ENCODE measurements at regions not wholly inside any gene's neighbourhood (a gene's known extent, or its start where the extent isn't known, plus 50 kb on each side); places are given as distances from the start of the nearest gene placed in this dataset.

- peak; percentile 41 for DNase-seq (ENCODE audit: low spot score)
- Histone ChIP-seq H3K4me1 (ENCODE audit: insufficient read depth, low read length, poor library complexity, severe bottlenecking) (peaks cover 21% of the 10 kb centered on the region), H3K4me3 (ENCODE audit: low read depth, low read length, poor library complexity, severe bottlenecking) (no peak overlapping the region), H3K27me3 (replicated peaks; ENCODE audit: insufficient read depth, low read depth, low read length, poor library complexity) (peaks cover 14% of the 10 kb centered on the region), H3K9me3 (ENCODE audit: low read depth, low read length, poor library complexity, severe bottlenecking) (no peaks in the 10 kb centered on the region), H3K36me3 (ENCODE audit: insufficient read depth, low read length, poor library complexity, severe bottlenecking) (no peaks in the 10 kb centered on the region), H3K27ac (ENCODE audit: low read depth, low read length, poor library complexity, severe bottlenecking) (no peak overlapping the region)
- TF ChIP-seq CTCF (conservative IDR thresholded peaks at IDR 0.05; ENCODE audit: low read depth, low read length) (no peak), EZH2 (IDR thresholded peaks at IDR 0.05; ENCODE audit: borderline replicate concordance, low read depth, low read length, poor library complexity, severe bottlenecking) (no peak)
- ChIA-PET CTCF (no interaction called here), POLR2A (ENCODE audit: low non-redundant PET) (no interaction called here)
- intact Hi-C loops (cut with micrococcal nuclease; ENCODE audit: unreplicated experiment): no loop called here
- BruUV-seq (replicated peaks): no TSS peak
Measured at GRCh38 chr1:219271818-219272535, 98.3 kb downstream of the LYPLAL1 start.

GRCh38 chr1:219269171-219269570, 95.5 kb downstream of the LYPLAL1 start:
- DNase-seq (ENCODE audit: low spot score): no peak

GRCh38 chr1:219266524-219266923, 92.8 kb downstream of the LYPLAL1 start:
- POLR2A ChIA-PET (ENCODE audit: low non-redundant PET): no interaction called here
- no TSS peak for BruUV-seq (replicated peaks)
- CTCF ChIA-PET: no interaction called here
- Histone ChIP-seq H3K4me3 (ENCODE audit: low read depth, low read length, poor library complexity, severe bottlenecking) (no peak overlapping the region), H3K27ac (ENCODE audit: low read depth, low read length, poor library complexity, severe bottlenecking) (no peak overlapping the region), H3K9me3 (ENCODE audit: low read depth, low read length, poor library complexity, severe bottlenecking) (peaks cover 2% of the 10 kb centered on the region), H3K36me3 (ENCODE audit: insufficient read depth, low read length, poor library complexity, severe bottlenecking) (no peaks in the 10 kb centered on the region), H3K27me3 (replicated peaks; ENCODE audit: insufficient read depth, low read depth, low read length, poor library complexity) (peaks cover 9% of the 10 kb centered on the region), H3K4me1 (ENCODE audit: insufficient read depth, low read length, poor library complexity, severe bottlenecking) (peaks cover 4% of the 10 kb centered on the region)
- no peak for DNase-seq (ENCODE audit: low spot score)
- TF ChIP-seq EZH2 (IDR thresholded peaks at IDR 0.05; ENCODE audit: borderline replicate concordance, low read depth, low read length, poor library complexity, severe bottlenecking) (no peak), CTCF (conservative IDR thresholded peaks at IDR 0.05; ENCODE audit: low read depth, low read length) (no peak)
- intact Hi-C loops (cut with micrococcal nuclease; ENCODE audit: unreplicated experiment): no loop called here

More at GRCh38 chr1:219269171-219269570, 95.5 kb downstream of the LYPLAL1 start:
- peaks cover 9% of the 10 kb centered on the region for H3K27me3 ChIP-seq (replicated peaks; ENCODE audit: insufficient read depth, low read depth, low read length, poor library complexity)
- H3K4me1 ChIP-seq (ENCODE audit: insufficient read depth, low read length, poor library complexity, severe bottlenecking): peaks cover 5% of the 10 kb centered on the region
- TF ChIP-seq EZH2 (IDR thresholded peaks at IDR 0.05; ENCODE audit: borderline replicate concordance, low read depth, low read length, poor library complexity, severe bottlenecking) (no peak), CTCF (conservative IDR thresholded peaks at IDR 0.05; ENCODE audit: low read depth, low read length) (no peak)
- CTCF ChIA-PET: no interaction called here
- no TSS peak for BruUV-seq (replicated peaks)
- intact Hi-C loops (cut with micrococcal nuclease; ENCODE audit: unreplicated experiment): no loop called here
- H3K9me3 ChIP-seq (ENCODE audit: low read depth, low read length, poor library complexity, severe bottlenecking): no peaks in the 10 kb centered on the region
- no peak overlapping the region for H3K4me3 ChIP-seq (ENCODE audit: low read depth, low read length, poor library complexity, severe bottlenecking)
- H3K36me3 ChIP-seq (ENCODE audit: insufficient read depth, low read length, poor library complexity, severe bottlenecking): no peaks in the 10 kb centered on the region
- H3K27ac ChIP-seq (ENCODE audit: low read depth, low read length, poor library complexity, severe bottlenecking): no peak overlapping the region
- POLR2A ChIA-PET (ENCODE audit: low non-redundant PET): no interaction called here
